ENCODE measurements at regions not wholly inside any gene's neighbourhood (a gene's known extent, or its start where the extent isn't known, plus 50 kb on each side); places are given as distances from the start of the nearest gene placed in this dataset.

GRCh38 chr18:75831960-75832359 is 404.5 kb upstream of the SMIM21 start:
- Histone ChIP-seq H3K27me3 (no peaks in the 10 kb centered on the region), H3K4me3 (no peak overlapping the region), H3K4me1 (no peaks in the 10 kb centered on the region), H3K27ac (replicated peaks in 1 of 4) (no peak overlapping the region), H3K36me3 (no peaks in the 10 kb centered on the region), H3K9me3 (no peaks in the 10 kb centered on the region)
- no peak for DNase-seq (ENCODE audit: extremely low spot score)
- TF ChIP-seq EP300 (IDR thresholded peaks at IDR 0.05) = no peak
- TF ChIP-seq CTCF (IDR thresholded peaks at IDR 0.05) = no peak
- 87% methylated on average over 4 of the region's 4 CpGs for WGBS
- intact Hi-C loops (cut with DNase I) = no loop called here

GRCh38 chr18:75830828-75831227 is 403.3 kb upstream of the SMIM21 start:
- TF ChIP-seq POLR2AphosphoS5 (IDR thresholded peaks at IDR 0.05) (no peak), CTCF (IDR thresholded peaks at IDR 0.05) (no peak), EP300 (IDR thresholded peaks at IDR 0.05) (no peak), POLR2A (IDR thresholded peaks at IDR 0.05; ENCODE audit: low read depth) (no peak)
- WGBS = 61% methylated on average over 2 of the region's 2 CpGs
- Histone ChIP-seq H3K36me3 (no peaks in the 10 kb centered on the region), H3K9me3 (no peaks in the 10 kb centered on the region), H3K4me3 (no peak overlapping the region), H3K27me3 (no peaks in the 10 kb centered on the region), H3K4me1 (no peaks in the 10 kb centered on the region), H3K27ac (replicated peaks in 1 of 4) (no peak overlapping the region)
- intact Hi-C loops (cut with DNase I) = no loop called here
- DNase-seq (ENCODE audit: extremely low spot score) = peak; percentile 68

- no peak for TF ChIP-seq POLR2A (IDR thresholded peaks at IDR 0.05; ENCODE audit: low read depth)
- TF ChIP-seq POLR2AphosphoS5 (IDR thresholded peaks at IDR 0.05) = no peak
- TF ChIP-seq CTCF (IDR thresholded peaks at IDR 0.05) = no peak
- no peak for TF ChIP-seq EP300 (IDR thresholded peaks at IDR 0.05)
- peak; percentile 7 for DNase-seq (ENCODE audit: extremely low spot score)
- 69% methylated on average over 4 of the region's 4 CpGs for WGBS
- Histone ChIP-seq H3K27ac (replicated peaks in 1 of 4) (no peak overlapping the region), H3K4me3 (no peak overlapping the region), H3K27me3 (no peaks in the 10 kb centered on the region), H3K36me3 (no peaks in the 10 kb centered on the region), H3K9me3 (no peaks in the 10 kb centered on the region), H3K4me1 (no peaks in the 10 kb centered on the region)
- intact Hi-C loops (cut with DNase I) = no loop called here
Measured at GRCh38 chr18:75829091-75829490, 401.6 kb upstream of the SMIM21 start.

- Histone ChIP-seq H3K27me3 (no peaks in the 10 kb centered on the region), H3K4me1 (no peaks in the 10 kb centered on the region), H3K9me3 (no peaks in the 10 kb centered on the region), H3K36me3 (no peaks in the 10 kb centered on the region), H3K27ac (replicated peaks in 1 of 4) (no peak overlapping the region), H3K4me3 (no peak overlapping the region)
- peak; percentile 12 for DNase-seq (ENCODE audit: extremely low spot score)
- WGBS = 70% methylated on average over 4 of the region's 4 CpGs
- intact Hi-C loops (cut with DNase I) = no loop called here
- TF ChIP-seq POLR2AphosphoS5 (IDR thresholded peaks at IDR 0.05) = no peak
- TF ChIP-seq POLR2A (IDR thresholded peaks at IDR 0.05; ENCODE audit: low read depth) = no peak
Measured at GRCh38 chr18:75828379-75828778, 400.9 kb upstream of the SMIM21 start.

- intact Hi-C loops (cut with DNase I) = no loop called here
- H3K4me1 ChIP-seq = no peaks in the 10 kb centered on the region
- no peaks in the 10 kb centered on the region for H3K9me3 ChIP-seq
- H3K27ac ChIP-seq (replicated peaks in 1 of 4) = no peak overlapping the region
- TF ChIP-seq EP300 (IDR thresholded peaks at IDR 0.05) = no peak
- TF ChIP-seq POLR2AphosphoS5 (IDR thresholded peaks at IDR 0.05) = no peak
- TF ChIP-seq CTCF (IDR thresholded peaks at IDR 0.05) = no peak
- TF ChIP-seq POLR2A (IDR thresholded peaks at IDR 0.05; ENCODE audit: low read depth) = no peak
- no peaks in the 10 kb centered on the region for H3K27me3 ChIP-seq
- H3K36me3 ChIP-seq = no peaks in the 10 kb centered on the region
- DNase-seq (ENCODE audit: extremely low spot score) = no peak
- 68% methylated on average over 7 of the region's 7 CpGs for WGBS
- H3K4me3 ChIP-seq = no peak overlapping the region
Measured at GRCh38 chr18:75827751-75828287, 400.3 kb upstream of the SMIM21 start.
